ENCODE measurements at regions not wholly inside any gene's neighbourhood (a gene's known extent, or its start where the extent isn't known, plus 50 kb on each side); places are given as distances from the start of the nearest gene placed in this dataset.

GRCh38 chr22:26748845-26749244, 91.5 kb downstream of the MIAT start:
- no peak for TF ChIP-seq POLR2A (IDR thresholded peaks at IDR 0.05; ENCODE audit: control extremely low read depth in 1 of 2, low read depth in 2 of 2, low read length in 2 of 2)
- no peak for TF ChIP-seq EZH2 (IDR thresholded peaks at IDR 0.05; ENCODE audit: low read depth, low read length, severe bottlenecking)
- TF ChIP-seq CTCF (IDR thresholded peaks at IDR 0.05; ENCODE audit: control extremely low read depth in 1 of 3, insufficient read depth in 1 of 3, low read depth in 1 of 3, low read length in 3 of 3): no peak
- no peak for TF ChIP-seq USF2 (IDR thresholded peaks at IDR 0.05; ENCODE audit: low read length)
- no peak for TF ChIP-seq SUZ12 (IDR thresholded peaks at IDR 0.05; ENCODE audit: low read length)
- no peak for TF ChIP-seq MAX (IDR thresholded peaks at IDR 0.05)
- TF ChIP-seq BACH1 (IDR thresholded peaks at IDR 0.05; ENCODE audit: low read length): no peak
- no peak for TF ChIP-seq SRF (IDR thresholded peaks at IDR 0.05; ENCODE audit: low read depth, low read length)
- no peak for TF ChIP-seq SP1 (IDR thresholded peaks at IDR 0.05; ENCODE audit: low read depth, low read length)
- TF ChIP-seq TEAD4 (IDR thresholded peaks at IDR 0.05; ENCODE audit: low read depth, low read length): no peak
- TF ChIP-seq EGR1 (IDR thresholded peaks at IDR 0.05; ENCODE audit: borderline replicate concordance, low read depth, low read length): no peak
- no peak for TF ChIP-seq NRF1 (IDR thresholded peaks at IDR 0.05; ENCODE audit: low read depth, low read length)

Data from H1 (cell line).